CD4-positive, alpha-beta T cell (primary cell): ENCODE measurements at regions not wholly inside any gene's neighbourhood (a gene's known extent, or its start where the extent isn't known, plus 50 kb on each side); places are given as distances from the start of the nearest gene placed in this dataset.

Experiments
- ATAC-seq: fragments of 200-7000 bp; cut with Tn5 transposase; one replicate; pipeline ENCODE4 v1.10.0; 2022; ENCODE audit warnings: mild to moderate bottlenecking; ENCODE audit not compliant: poor library complexity
- CTCF ChIA-PET: fragments of 350-600 bp; sonication (Branson Sonifier 250); formaldehyde crosslinking; loops from one replicate; lab custom pipeline; 2021; ENCODE audit warnings: antibody characterized with exemption, inconsistent platforms; lab: Charles Lee
- POLR2A ChIA-PET: fragments of 350-600 bp; sonication (Branson Sonifier 250); formaldehyde crosslinking; loops from one replicate; lab custom pipeline; 2021; ENCODE audit warnings: antibody characterized with exemption, inconsistent platforms; lab: Charles Lee
- DNase-seq, 14 experiments: peaks; one replicate each; pipeline ENCODE4 v3.0.0-alpha.2; 2013 to 2020; ENCODE audit warnings: mixed read lengths in 2 of 14
- H3K27ac ChIP-seq, 2 donors: one replicate each; pipeline versions ENCODE4 v1.5.1 to v1.7.0; 2013; ENCODE audit warnings: low read length in 2 of 2, low read depth in 1 of 2, mild to moderate bottlenecking in 1 of 2
- H3K27me3 ChIP-seq, 2 experiments: 1 replicate in 1 of 2; 2 replicates in 1 of 2; pipeline versions ENCODE4 v1.6.1 to v1.7.0; 2013; ENCODE audit warnings: low read length in 2 of 2, control low read depth in 1 of 2, mild to moderate bottlenecking in 1 of 2, moderate library complexity in 1 of 2; ENCODE audit not compliant: insufficient read depth in 2 of 2, control insufficient read depth in 1 of 2
- H3K36me3 ChIP-seq: one replicate; pipeline ENCODE4 v1.6.1; 2013; ENCODE audit warnings: low read length, control low read depth; ENCODE audit not compliant: insufficient read depth
- H3K4me1 ChIP-seq: one replicate; pipeline ENCODE4 v1.6.1; 2013; ENCODE audit warnings: low read length, control low read depth; ENCODE audit not compliant: insufficient read depth
- H3K4me3 ChIP-seq: one replicate; pipeline ENCODE4 v1.5.1; 2013; ENCODE audit warnings: mild to moderate bottlenecking, low read length, moderate library complexity
- H3K9me3 ChIP-seq, 2 experiments: 1 replicate in 1 of 2; 2 replicates in 1 of 2; pipeline versions ENCODE4 v1.6.1 to v1.7.0; 2013; ENCODE audit warnings: low read length in 2 of 2, mild to moderate bottlenecking in 2 of 2, control low read depth in 1 of 2, moderate library complexity in 1 of 2; ENCODE audit not compliant: control insufficient read depth in 1 of 2, insufficient read depth in 1 of 2
- H3K27ac Mint-ChIP-seq: one replicate; pipeline ENCODE4 v1.8.0; 2020; ENCODE audit warnings: mixed read lengths
- H3K27me3 Mint-ChIP-seq: one replicate; pipeline ENCODE4 v1.8.0; 2021; ENCODE audit warnings: mixed read lengths
- H3K36me3 Mint-ChIP-seq: one replicate; pipeline ENCODE4 v1.8.0; 2021; ENCODE audit warnings: low read depth, mixed read lengths
- H3K4me1 Mint-ChIP-seq: one replicate; pipeline ENCODE4 v1.8.0; 2021; ENCODE audit warnings: low read depth, mixed read lengths
- H3K4me3 Mint-ChIP-seq: one replicate; pipeline ENCODE4 v1.8.0; 2020; ENCODE audit warnings: mild to moderate bottlenecking, mixed read lengths
- H3K9me3 Mint-ChIP-seq: one replicate; pipeline ENCODE4 v1.8.0; 2020; ENCODE audit warnings: mixed read lengths
- CTCF ChIP-seq: fragments of 200-600 bp; IDR thresholded peaks from one replicate; pipeline ENCODE4 v1.8.0; 2022; ENCODE audit warnings: antibody characterized with exemption, mild to moderate bottlenecking
- intact Hi-C, 2 experiments: fragments of 100-400 bp; cut with DNase I in 1 of 2; cut with micrococcal nuclease in 1 of 2; formaldehyde crosslinking; loops; one replicate each; pipeline versions ENCODE4 v1.15.1 to v1.9.0; 2023 to 2025; cut with DNase I, micrococcal nuclease

GRCh38 chr6:156316583-156317125 lies 460.5 kb upstream of the ARID1B start:
- no peak overlapping the region for H3K4me3 Mint-ChIP-seq
- CTCF ChIA-PET, result no interaction called here
- no peaks in the 10 kb centered on the region for H3K27me3 ChIP-seq
- H3K36me3 Mint-ChIP-seq, result no peaks in the 10 kb centered on the region
- H3K36me3 ChIP-seq, result no peaks in the 10 kb centered on the region
- intact Hi-C loops, result no loop called here
- H3K4me3 ChIP-seq, result no peak overlapping the region
- POLR2A ChIA-PET, result no interaction called here
- H3K4me1 ChIP-seq, result no peaks in the 10 kb centered on the region
- ATAC-seq (no peak), DNase-seq (no peak)
- H3K27ac Mint-ChIP-seq, result no peak overlapping the region
- TF ChIP-seq CTCF, result no peak
- H3K9me3 Mint-ChIP-seq, result no peaks in the 10 kb centered on the region
- H3K27ac ChIP-seq, result no peak overlapping the region
- H3K9me3 ChIP-seq, result no peaks in the 10 kb centered on the region
- H3K4me1 Mint-ChIP-seq, result no peaks in the 10 kb centered on the region
- H3K27me3 Mint-ChIP-seq, result no peaks in the 10 kb centered on the region

- H3K4me1 ChIP-seq, result no peaks in the 10 kb centered on the region
- Mint-ChIP-seq H3K27me3 (no peaks in the 10 kb centered on the region), H3K9me3 (no peaks in the 10 kb centered on the region), H3K36me3 (no peaks in the 10 kb centered on the region), H3K4me3 (no peak overlapping the region), H3K4me1 (no peaks in the 10 kb centered on the region), H3K27ac (no peak overlapping the region)
- intact Hi-C loops, result no loop called here
- no peak for TF ChIP-seq CTCF
- ChIA-PET POLR2A (no interaction called here), CTCF (no interaction called here)
- no peak for DNase-seq
- no peak for ATAC-seq
- no peaks in the 10 kb centered on the region for H3K27me3 ChIP-seq
- no peak overlapping the region for H3K27ac ChIP-seq
- no peaks in the 10 kb centered on the region for H3K36me3 ChIP-seq
- H3K4me3 ChIP-seq, result no peak overlapping the region
- H3K9me3 ChIP-seq, result no peaks in the 10 kb centered on the region
Measured at GRCh38 chr6:156315146-156315545, 462.0 kb upstream of the ARID1B start.

DNA sequence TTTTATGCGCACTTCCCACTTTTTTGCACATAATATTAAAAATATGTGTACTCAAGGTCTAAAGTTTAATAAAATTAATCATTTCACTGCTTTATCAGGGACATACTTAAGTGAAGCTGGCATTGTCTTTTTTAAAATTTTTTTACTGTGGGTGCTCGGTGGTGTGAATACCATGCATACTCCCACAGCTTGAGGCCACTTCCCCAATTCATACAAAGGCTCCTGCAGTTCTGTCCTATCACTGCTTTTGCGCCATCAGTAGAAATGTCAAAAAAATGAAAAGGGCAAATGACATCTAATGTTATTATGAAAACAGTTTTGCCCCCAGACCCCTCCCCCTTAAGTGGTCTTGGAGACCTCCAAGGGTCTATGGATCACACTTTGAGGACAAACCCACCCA lies 464.1 kb upstream of the ARID1B start:
- no peaks in the 10 kb centered on the region for H3K9me3 ChIP-seq
- H3K9me3 Mint-ChIP-seq, result no peaks in the 10 kb centered on the region
- H3K4me1 ChIP-seq, result no peaks in the 10 kb centered on the region

More for the DNA sequence above, 464.1 kb upstream of the ARID1B start:
- TF ChIP-seq CTCF, result no peak
- Histone ChIP-seq H3K27me3 (no peaks in the 10 kb centered on the region), H3K4me3 (no peak overlapping the region), H3K27ac (no peak overlapping the region), H3K36me3 (no peaks in the 10 kb centered on the region)
- H3K36me3 Mint-ChIP-seq, result no peaks in the 10 kb centered on the region
- H3K27me3 Mint-ChIP-seq, result no peaks in the 10 kb centered on the region
- no peak overlapping the region for H3K4me3 Mint-ChIP-seq
- DNase-seq, result no peak
- intact Hi-C loops, result no loop called here
- no peaks in the 10 kb centered on the region for H3K4me1 Mint-ChIP-seq
- ChIA-PET POLR2A (no interaction called here), CTCF (no interaction called here)
- H3K27ac Mint-ChIP-seq, result no peak overlapping the region
- ATAC-seq, result no peak
